ACC112 (cell line): ENCODE measurements at regions not wholly inside any gene's neighbourhood (a gene's known extent, or its start where the extent isn't known, plus 50 kb on each side); places are given as distances from the start of the nearest gene placed in this dataset.

Source experiments
- H2AFZ ChIP-seq: fragments of 200-600 bp; sonication (generic); one replicate; pipeline ENCODE4 v1.6.0; 2017; ENCODE audit warnings: antibody characterized with exemption, low read length; ENCODE audit not compliant: unreplicated experiment
- H3K27ac ChIP-seq: fragments of 200-600 bp; sonication (generic); 2 replicates; pipeline ENCODE4 v1.5.1; 2014; ENCODE audit warnings: low read depth, mild to moderate bottlenecking, antibody characterized with exemption, low read length, moderate library complexity
- H3K27me3 ChIP-seq: fragments of 200-600 bp; sonication (generic); 2 replicates; pipeline ENCODE4 v1.6.1; 2014; ENCODE audit warnings: mild to moderate bottlenecking, antibody characterized with exemption, low read length, moderate library complexity, mixed read lengths; ENCODE audit not compliant: insufficient read depth
- H3K36me3 ChIP-seq: fragments of 200-600 bp; sonication (generic); 2 replicates; pipeline ENCODE4 v1.6.1; 2016; ENCODE audit warnings: mild to moderate bottlenecking, antibody characterized with exemption, low read length, moderate library complexity, mixed read lengths; ENCODE audit not compliant: insufficient read depth
- H3K4me1 ChIP-seq: fragments of 200-600 bp; sonication (generic); one replicate; pipeline ENCODE4 v1.6.1; 2016; ENCODE audit warnings: low read length, mixed read lengths; ENCODE audit not compliant: insufficient read depth, unreplicated experiment, control insufficient read depth
- H3K4me3 ChIP-seq: fragments of 200-600 bp; sonication (generic); 2 replicates; pipeline ENCODE4 v1.5.1; 2014; ENCODE audit warnings: mild to moderate bottlenecking, low read depth, low read length
- H3K79me2 ChIP-seq: fragments of 200-600 bp; sonication (generic); one replicate; pipeline ENCODE4 v1.6.0; 2016; ENCODE audit warnings: low read length; ENCODE audit not compliant: control insufficient read depth, unreplicated experiment, insufficient read depth

DNA sequence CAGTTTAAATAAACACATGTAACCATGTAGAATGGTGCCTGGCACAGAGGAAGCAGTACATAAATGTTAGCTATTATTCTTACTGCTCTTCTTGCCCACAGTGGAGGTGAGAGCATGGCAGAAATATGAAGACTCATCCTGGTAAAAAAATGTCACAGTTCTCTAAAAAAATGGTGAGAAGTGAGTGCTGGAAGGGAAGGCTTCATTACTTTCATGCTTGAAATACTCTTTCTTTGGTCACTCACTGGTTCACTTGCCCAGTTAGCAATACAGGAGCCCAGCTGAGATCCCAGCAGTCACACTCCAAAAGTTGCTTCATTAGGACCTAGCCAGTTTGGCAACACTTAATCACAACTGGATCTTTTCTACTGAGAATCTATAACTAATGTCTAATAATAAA is 1017.2 kb downstream of the TUSC7 start:
- Histone ChIP-seq H2AFZ (no peak overlapping the region), H3K79me2 (no peaks in the 10 kb centered on the region), H3K4me1 (no peaks in the 10 kb centered on the region), H3K36me3 (no peaks in the 10 kb centered on the region), H3K27ac (no peak overlapping the region), H3K4me3 (no peak overlapping the region), H3K27me3 (no peaks in the 10 kb centered on the region)

DNA sequence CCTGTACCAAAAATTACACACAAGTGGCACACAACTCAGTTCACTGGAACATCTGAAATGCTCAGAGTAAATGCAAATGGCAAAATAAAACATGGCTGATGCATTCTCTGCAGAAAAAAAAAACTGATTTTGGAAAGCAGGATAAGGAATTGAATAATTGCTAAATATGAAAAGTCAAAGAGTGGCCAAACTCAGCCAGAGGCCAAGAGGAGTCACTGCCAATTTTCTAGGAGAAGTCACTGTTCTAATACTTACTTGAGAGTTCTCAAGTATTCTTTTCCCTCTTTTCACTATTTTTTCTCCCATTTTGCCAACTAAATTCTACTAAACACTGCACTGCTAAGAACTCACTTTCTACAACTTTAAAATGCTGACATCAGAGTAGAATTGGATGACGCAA is 1018.6 kb downstream of the TUSC7 start:
- Histone ChIP-seq H3K27ac (no peak overlapping the region), H3K27me3 (no peaks in the 10 kb centered on the region), H3K79me2 (no peaks in the 10 kb centered on the region), H3K4me3 (no peak overlapping the region), H2AFZ (no peak overlapping the region), H3K36me3 (no peaks in the 10 kb centered on the region), H3K4me1 (no peaks in the 10 kb centered on the region)

DNA sequence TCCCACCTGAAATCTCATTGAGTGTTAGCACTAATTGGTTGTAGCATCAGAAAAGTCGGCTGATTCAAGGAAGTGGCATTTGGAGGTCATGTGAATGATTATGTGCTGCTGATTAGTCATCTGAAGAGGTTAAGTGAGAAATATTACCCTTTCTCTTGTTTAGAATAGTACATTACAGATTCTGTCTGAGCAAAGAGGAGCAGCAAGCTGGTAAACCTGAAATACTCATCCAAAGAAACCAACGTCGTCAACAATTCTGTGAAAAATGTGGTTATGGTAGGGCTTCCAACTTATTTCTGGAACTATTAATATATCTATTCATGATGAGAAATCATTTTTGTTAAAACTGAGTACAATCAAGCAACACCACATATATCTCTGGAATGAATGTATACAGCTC is 1024.9 kb downstream of the TUSC7 start:
- no peak overlapping the region for H3K4me3 ChIP-seq
- no peaks in the 10 kb centered on the region for H3K36me3 ChIP-seq
- peak overlapping the region; percentile 91 for H3K27ac ChIP-seq
- peaks cover 34% of the 10 kb centered on the region for H3K4me1 ChIP-seq
- H2AFZ ChIP-seq, result peak overlapping the region; percentile 35
- H3K27me3 ChIP-seq, result no peaks in the 10 kb centered on the region
- no peaks in the 10 kb centered on the region for H3K79me2 ChIP-seq

DNA sequence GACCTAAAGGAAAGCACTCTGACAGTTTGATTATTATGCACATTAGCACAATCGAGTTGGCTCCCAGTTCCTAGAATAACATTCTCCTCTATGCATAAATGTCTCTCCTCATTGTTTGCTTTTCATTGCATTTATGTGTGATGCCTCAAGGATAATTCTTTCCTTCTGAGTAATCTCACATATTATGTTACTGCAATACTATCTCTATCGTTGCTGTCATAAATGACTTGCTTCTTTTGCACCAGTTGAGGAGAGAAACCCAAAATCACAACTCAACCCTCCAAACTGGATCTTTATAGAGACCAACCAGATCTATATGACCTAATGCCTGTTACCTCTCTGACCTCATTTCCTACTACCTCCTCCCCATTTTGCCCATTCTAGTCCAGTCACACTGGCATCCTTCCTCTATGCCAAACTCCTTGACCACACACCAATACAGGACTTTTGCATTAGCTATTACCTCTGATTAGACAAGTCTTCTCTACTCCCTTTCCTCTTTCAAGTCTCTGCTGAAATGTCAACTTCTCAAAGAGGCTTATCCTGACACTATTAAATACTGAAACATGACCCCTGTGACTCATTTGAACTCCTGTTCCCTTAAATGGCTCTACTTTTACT is 1026.0 kb downstream of the TUSC7 start:
- Histone ChIP-seq H3K27ac (peak overlapping the region; percentile 91), H2AFZ (peak overlapping the region; percentile 8), H3K79me2 (no peaks in the 10 kb centered on the region), H3K4me3 (peak overlapping the region; percentile 55; the same call in 1 of the 2 replicates), H3K27me3 (no peaks in the 10 kb centered on the region), H3K36me3 (no peaks in the 10 kb centered on the region), H3K4me1 (peaks cover 34% of the 10 kb centered on the region)

DNA sequence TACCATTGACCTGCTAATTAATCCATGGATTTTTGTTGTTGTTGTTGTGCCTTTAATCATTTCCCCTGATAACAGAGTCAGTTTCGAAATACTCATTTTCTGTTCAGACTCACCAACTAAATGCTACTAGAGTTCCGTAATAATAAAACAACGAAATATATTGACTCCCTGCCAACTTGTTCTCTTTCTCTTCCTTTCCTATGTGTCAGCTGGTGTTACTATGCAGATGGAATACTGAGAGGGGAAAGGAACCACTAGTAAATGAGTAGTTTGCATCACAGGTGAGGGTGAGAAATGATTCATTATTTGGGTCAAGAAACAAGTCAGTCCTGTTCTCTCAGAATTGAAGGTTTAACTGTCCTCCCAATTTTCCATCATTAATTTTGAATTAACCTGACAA is 1027.3 kb downstream of the TUSC7 start:
- Histone ChIP-seq H3K27me3 (no peaks in the 10 kb centered on the region), H3K4me1 (peaks cover 34% of the 10 kb centered on the region), H3K79me2 (no peaks in the 10 kb centered on the region), H3K36me3 (no peaks in the 10 kb centered on the region), H3K27ac (0 out of 2 replicates have a peak overlapping the region, but pooled peaks have one; percentile 91), H3K4me3 (no peak overlapping the region), H2AFZ (no peak overlapping the region)

DNA sequence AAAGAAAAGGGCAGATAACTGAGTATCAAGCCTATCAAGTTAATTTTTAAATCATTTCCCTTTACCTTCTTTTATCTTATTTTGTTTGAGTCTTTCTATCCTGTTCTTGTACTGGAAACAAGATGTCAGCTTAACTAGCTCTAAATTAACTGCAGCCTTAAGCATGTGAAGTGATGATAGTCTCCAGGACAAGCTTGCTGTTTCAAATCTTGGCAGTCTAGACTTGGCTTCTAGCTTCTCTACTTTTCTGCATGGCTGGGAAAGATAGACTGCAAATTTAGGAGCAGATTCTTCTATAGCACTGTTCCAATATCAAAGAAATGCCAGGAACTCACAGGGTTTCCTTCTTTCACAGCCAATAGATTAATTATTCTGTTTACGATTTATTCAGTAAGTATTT is 1034.4 kb downstream of the TUSC7 start:
- Histone ChIP-seq H3K79me2 (no peaks in the 10 kb centered on the region), H3K27ac (no peak overlapping the region), H2AFZ (no peak overlapping the region), H3K4me3 (no peak overlapping the region), H3K36me3 (no peaks in the 10 kb centered on the region), H3K4me1 (no peaks in the 10 kb centered on the region), H3K27me3 (no peaks in the 10 kb centered on the region)

DNA sequence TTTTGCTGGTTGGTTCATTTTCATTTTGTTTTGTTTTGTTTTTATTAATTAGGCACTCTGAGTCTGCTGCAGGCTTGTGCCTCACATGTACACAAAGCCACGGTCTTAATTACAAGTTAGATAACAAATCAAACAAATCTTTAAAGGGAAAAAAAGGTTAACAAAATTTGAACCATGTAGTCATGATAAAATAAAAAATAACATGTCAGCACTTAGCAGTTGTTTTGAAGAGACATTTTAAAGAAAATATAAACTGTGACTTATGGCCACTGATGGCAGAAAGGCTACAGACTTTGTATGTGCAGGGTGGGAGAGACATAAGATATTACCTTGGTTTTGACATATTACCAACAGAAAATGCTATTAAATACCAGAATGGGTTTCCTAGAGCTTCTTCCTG is 1035.4 kb downstream of the TUSC7 start:
- Histone ChIP-seq H3K4me1 (no peaks in the 10 kb centered on the region), H3K36me3 (no peaks in the 10 kb centered on the region), H3K79me2 (no peaks in the 10 kb centered on the region)

DNA sequence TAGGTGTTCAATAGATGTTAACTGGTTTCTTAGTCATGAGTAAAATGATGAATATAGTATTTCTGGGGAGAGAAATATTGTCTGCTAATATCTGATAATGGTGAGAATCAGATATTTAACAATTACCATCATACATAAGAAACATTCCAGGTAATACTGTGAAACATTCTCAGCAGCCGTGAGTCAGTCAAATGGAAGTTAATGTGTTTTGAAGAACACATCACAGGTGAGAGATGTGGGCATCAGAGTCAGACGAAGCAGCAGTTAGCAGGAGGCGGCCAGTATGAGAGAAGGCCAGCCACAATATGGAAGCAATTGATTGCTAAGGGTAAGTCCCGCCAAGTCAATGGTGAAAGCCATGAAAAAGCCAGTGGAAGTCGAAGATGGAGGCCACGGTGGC is 1035.9 kb downstream of the TUSC7 start:
- no peaks in the 10 kb centered on the region for H3K27me3 ChIP-seq
- H3K4me1 ChIP-seq, result no peaks in the 10 kb centered on the region
- H3K36me3 ChIP-seq, result no peaks in the 10 kb centered on the region
- H3K4me3 ChIP-seq, result no peak overlapping the region
- H2AFZ ChIP-seq, result no peak overlapping the region
- no peak overlapping the region for H3K27ac ChIP-seq
- H3K79me2 ChIP-seq, result no peaks in the 10 kb centered on the region

More for the DNA sequence above, 1035.4 kb downstream of the TUSC7 start:
- Histone ChIP-seq H3K27ac (no peak overlapping the region), H3K27me3 (no peaks in the 10 kb centered on the region), H2AFZ (no peak overlapping the region), H3K4me3 (no peak overlapping the region)

DNA sequence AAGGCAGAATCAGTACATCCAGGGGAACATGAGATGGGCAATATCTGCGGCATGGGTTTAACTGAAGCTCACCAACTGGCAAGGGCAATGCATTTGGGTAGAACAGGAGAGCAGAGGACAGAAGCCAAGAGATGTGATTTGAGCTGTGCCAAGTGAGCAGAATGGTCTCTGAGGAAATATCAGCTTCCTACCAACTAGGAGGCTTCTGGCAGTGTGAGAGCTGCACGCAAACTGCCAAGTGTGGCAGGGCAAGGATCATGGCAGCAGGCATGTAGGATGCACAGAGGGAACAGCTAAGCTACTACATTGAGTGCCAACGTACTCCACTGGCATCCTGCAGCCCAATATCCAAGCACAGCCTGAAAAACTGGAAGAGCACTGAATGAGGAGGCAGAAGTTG is 1036.5 kb downstream of the TUSC7 start:
- H3K27me3 ChIP-seq, result no peaks in the 10 kb centered on the region
- H3K4me3 ChIP-seq, result no peak overlapping the region
- no peaks in the 10 kb centered on the region for H3K36me3 ChIP-seq
- no peak overlapping the region for H3K27ac ChIP-seq
- H3K4me1 ChIP-seq, result no peaks in the 10 kb centered on the region
- no peaks in the 10 kb centered on the region for H3K79me2 ChIP-seq
- H2AFZ ChIP-seq, result no peak overlapping the region

DNA sequence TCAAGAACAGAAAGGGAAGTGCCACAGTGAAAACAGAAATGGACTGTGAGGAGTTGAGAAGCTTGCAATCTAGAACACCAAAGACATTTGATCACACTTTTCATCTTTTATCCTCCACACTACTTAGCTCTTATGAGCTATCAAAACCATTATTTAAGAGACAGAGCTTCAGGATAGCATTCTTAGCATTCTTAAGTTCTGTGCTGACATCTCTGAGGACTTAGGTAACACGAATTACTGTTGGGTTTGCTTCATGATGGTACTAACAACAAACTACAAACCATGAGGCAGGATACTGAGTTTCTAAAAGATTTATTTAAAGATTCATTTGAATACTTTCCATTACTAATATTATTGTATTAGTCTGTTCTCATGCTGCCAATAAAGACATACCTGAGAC is 1038.6 kb downstream of the TUSC7 start:
- Histone ChIP-seq H3K27ac (no peak overlapping the region), H3K79me2 (no peaks in the 10 kb centered on the region), H3K4me1 (no peaks in the 10 kb centered on the region), H3K27me3 (no peaks in the 10 kb centered on the region), H3K36me3 (no peaks in the 10 kb centered on the region), H3K4me3 (no peak overlapping the region), H2AFZ (no peak overlapping the region)

DNA sequence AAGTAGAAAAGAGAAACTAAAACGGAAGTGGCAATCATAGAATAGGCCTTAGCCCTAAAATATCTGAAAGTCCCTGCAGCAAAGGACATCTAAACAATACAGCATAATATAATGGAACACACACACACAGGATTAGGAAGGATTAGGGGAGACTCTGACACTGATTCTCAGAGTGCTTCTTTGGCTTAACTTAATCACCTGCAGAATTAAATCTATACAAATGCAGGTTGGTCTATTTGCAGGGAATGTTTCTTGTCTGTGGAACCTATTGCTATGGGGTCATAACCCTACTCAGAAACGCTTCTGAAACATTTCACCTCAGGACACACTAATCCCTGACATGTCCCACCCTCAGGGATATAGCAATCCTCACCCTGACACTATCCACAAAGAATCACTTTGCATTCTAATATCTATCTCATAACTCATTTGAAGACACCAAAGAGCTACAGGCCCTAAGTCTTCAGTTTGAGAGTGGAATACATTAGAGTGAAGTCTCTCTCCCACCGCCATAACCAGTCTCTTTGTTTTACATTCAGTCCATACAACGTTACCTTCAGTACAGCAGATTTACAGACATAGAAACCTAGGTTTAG is 1041.2 kb downstream of the TUSC7 start:
- Histone ChIP-seq H3K4me1 (no peaks in the 10 kb centered on the region), H3K27ac (no peak overlapping the region), H3K79me2 (no peaks in the 10 kb centered on the region), H3K27me3 (no peaks in the 10 kb centered on the region), H3K36me3 (no peaks in the 10 kb centered on the region), H2AFZ (no peak overlapping the region), H3K4me3 (no peak overlapping the region)
